Fibroblast of mammary gland (primary cell): ENCODE measurements at regions not wholly inside any gene's neighbourhood (a gene's known extent, or its start where the extent isn't known, plus 50 kb on each side); places are given as distances from the start of the nearest gene placed in this dataset.

Experiments
- DNase-seq: peaks from one replicate; pipeline ENCODE4 v3.0.0-alpha.2; 2010; ENCODE audit warnings: low read depth
- H3K4me3 ChIP-seq: 2 replicates; pipeline ENCODE4 v1.5.1; 2011; ENCODE audit warnings: low read depth, mild to moderate bottlenecking, low read length, moderate library complexity; ENCODE audit not compliant: control insufficient read depth
- CTCF ChIP-seq: conservative IDR thresholded peaks from 2 replicates; pipeline ENCODE4 v1.5.1; 2011; ENCODE audit warnings: low read depth, low read length, inconsistent platforms; ENCODE audit not compliant: control insufficient read depth, insufficient read depth

GRCh38 chr12:94736820-94737219 lies 86.5 kb upstream of the TMCC3 start:
- no peak overlapping the region for H3K4me3 ChIP-seq
- no peak for DNase-seq
- TF ChIP-seq CTCF: no peak

- no peak for DNase-seq
- TF ChIP-seq CTCF: no peak
- no peak overlapping the region for H3K4me3 ChIP-seq
Measured at GRCh38 chr12:94736004-94736403, 85.6 kb upstream of the TMCC3 start.

- H3K4me3 ChIP-seq: no peak overlapping the region
- DNase-seq: no peak
- TF ChIP-seq CTCF: no peak
Measured at GRCh38 chr12:94733727-94734126, 83.4 kb upstream of the TMCC3 start.

- DNase-seq: no peak
- no peak for TF ChIP-seq CTCF
- H3K4me3 ChIP-seq: no peak overlapping the region
Measured at GRCh38 chr12:94732367-94732990, 82.1 kb upstream of the TMCC3 start.

GRCh38 chr12:94731733-94732360 lies 81.5 kb upstream of the TMCC3 start:
- TF ChIP-seq CTCF: no peak
- H3K4me3 ChIP-seq: no peak overlapping the region
- DNase-seq: no peak

- no peak for DNase-seq
- no peak for TF ChIP-seq CTCF
- H3K4me3 ChIP-seq: no peak overlapping the region
Measured at GRCh38 chr12:94730847-94731246, 80.5 kb upstream of the TMCC3 start.
